GM12878 (cell line): ENCODE measurements at regions not wholly inside any gene's neighbourhood (a gene's known extent, or its start where the extent isn't known, plus 50 kb on each side); places are given as distances from the start of the nearest gene placed in this dataset.

ENCODE experiments used
- ATAC-seq: fragments of 200-7000 bp; cut with Tn5 transposase; 3 replicates; pipeline ENCODE4 v1.9.1; 2020; ENCODE audit warnings: mild to moderate bottlenecking, moderate library complexity
- BruUV-seq: library from RNA; stranded (reverse); fragments of 400-500 nt; replicated peaks from 2 replicates; lab custom pipeline; 2021; lab: Mats Ljungman, UMichigan
- CTCF ChIA-PET: fragments of 300-600 bp; sonication (Branson Sonifier 250); formaldehyde crosslinking; extraction: SDS; loops from one replicate; lab custom pipeline; 2021; ENCODE audit warnings: inconsistent platforms; lab: Yijun Ruan, JAX
- POLR2A ChIA-PET: fragments of 350-600 bp; formaldehyde crosslinking; extraction: SDS; loops from one replicate; lab custom pipeline; 2021; ENCODE audit warnings: inconsistent platforms; lab: Charles Lee
- RAD21 ChIA-PET: fragments of 300-600 bp; sonication (Branson Sonifier 250); formaldehyde crosslinking; loops from one replicate; lab custom pipeline; 2023; ENCODE audit warnings: antibody characterized with exemption; ENCODE audit not compliant: unreplicated experiment; lab: Charles Lee
- SMC1A ChIA-PET: fragments of 300-600 bp; sonication (Branson Sonifier 250); formaldehyde crosslinking; loops from one replicate; lab custom pipeline; 2023; ENCODE audit not compliant: unreplicated experiment, uncharacterized antibody; lab: Charles Lee
- DNase-seq: peaks from one replicate; pipeline ENCODE4 v3.0.0-alpha.2; 2011; ENCODE audit warnings: low read depth, low spot score
- FAIRE-seq: peaks from 3 replicates; lab custom pipeline; 2011; peaks lifted over from hg19 to GRCh38; lab: Jason Lieb, UNC
- H2AFZ ChIP-seq: 2 replicates; pipeline ENCODE4 v1.6.0; 2011; ENCODE audit warnings: low read depth, low read length, control low read depth; ENCODE audit not compliant: control insufficient read depth
- H3K27ac ChIP-seq: 2 replicates; pipeline ENCODE4 v1.5.1; 2011; ENCODE audit warnings: control low read depth; ENCODE audit not compliant: control insufficient read depth, insufficient read depth
- H3K27me3 ChIP-seq, 2 experiments: replicated peaks in 1 of 2; 2 replicates each; pipeline versions ENCODE4 v1.6.0 to v1.6.1; 2011; ENCODE audit warnings: low read length in 1 of 2; ENCODE audit not compliant: control insufficient read depth in 2 of 2, insufficient read depth in 2 of 2
- H3K36me3 ChIP-seq, 2 experiments: 2 replicates each; pipeline ENCODE4 v1.5.1; 2011; ENCODE audit warnings: low read length in 1 of 2; ENCODE audit not compliant: control insufficient read depth in 2 of 2, insufficient read depth in 2 of 2
- H3K4me1 ChIP-seq: 2 replicates; pipeline ENCODE4 v1.6.1; 2011; ENCODE audit warnings: mild to moderate bottlenecking, low read length, moderate library complexity, mixed read lengths; ENCODE audit not compliant: control insufficient read depth, insufficient read depth
- H3K4me2 ChIP-seq: 2 replicates; pipeline ENCODE4 v1.6.0; 2011; ENCODE audit warnings: control low read depth; ENCODE audit not compliant: control insufficient read depth, insufficient read depth
- H3K4me3 ChIP-seq: fragments of 200-600 bp; sonication (generic); 2 replicates; pipeline ENCODE4 v1.5.1; 2016
- H3K79me2 ChIP-seq: 2 replicates; pipeline ENCODE4 v1.6.0; 2011; ENCODE audit warnings: low read length; ENCODE audit not compliant: control insufficient read depth, insufficient read depth
- H3K9ac ChIP-seq: 2 replicates; pipeline ENCODE4 v1.8.0; 2011; ENCODE audit warnings: low read length, control low read depth, mixed read lengths; ENCODE audit not compliant: control insufficient read depth, insufficient read depth
- H3K9me3 ChIP-seq: replicated peaks from 3 replicates; pipeline ENCODE4 v1.5.1; 2011; ENCODE audit warnings: mild to moderate bottlenecking, low read length; ENCODE audit not compliant: control insufficient read depth, insufficient read depth
- H4K20me1 ChIP-seq: 2 replicates; pipeline ENCODE4 v1.6.0; 2011; ENCODE audit not compliant: control insufficient read depth, insufficient read depth
- ATF7 ChIP-seq: fragments of 450-650 bp; IDR thresholded peaks from 2 replicates; pipeline ENCODE4 v1.6.1; 2016; ENCODE audit warnings: low read depth, mild to moderate bottlenecking
- EP300 ChIP-seq, 2 experiments: fragments of 150-350 bp in 1 of 2; IDR thresholded peaks; 2 replicates each; pipeline ENCODE4 v1.6.1; 2011 to 2012; ENCODE audit warnings: low read depth in 2 of 2, low read length in 2 of 2, borderline replicate concordance in 1 of 2, improper control_type of control experiment in 1 of 2, inconsistent platforms in 1 of 2; ENCODE audit not compliant: control insufficient read depth in 1 of 2
- GABPA ChIP-seq: IDR thresholded peaks from 2 replicates; pipeline ENCODE4 v1.6.1; 2014; ENCODE audit warnings: antibody characterized with exemption, low read depth, mild to moderate bottlenecking, inconsistent platforms
- HDAC2 ChIP-seq: fragments of 200-600 bp; sonication (generic); IDR thresholded peaks from 2 replicates; pipeline ENCODE4 v1.6.1; 2017
- HSF1 ChIP-seq: fragments of 150-350 bp; IDR thresholded peaks from 2 replicates; pipeline ENCODE4 v1.6.1; 2014; ENCODE audit warnings: mild to moderate bottlenecking, low read depth, low read length
- IKZF1 ChIP-seq: fragments of 450-650 bp; conservative IDR thresholded peaks from 2 replicates; pipeline ENCODE4 v1.6.1; 2017; ENCODE audit warnings: antibody characterized with exemption, mild to moderate bottlenecking
- MYC ChIP-seq: IDR thresholded peaks from 2 replicates; pipeline ENCODE4 v1.6.1; 2011; ENCODE audit warnings: mild to moderate bottlenecking, low read length, moderate library complexity, inconsistent platforms; ENCODE audit not compliant: insufficient read depth, insufficient replicate concordance, insufficient read length, severe bottlenecking
- RFX5 ChIP-seq: IDR thresholded peaks from 2 replicates; pipeline ENCODE4 v1.6.1; 2011; ENCODE audit warnings: low read depth, low read length, improper control_type of control experiment
- SKIL ChIP-seq: fragments of 450-650 bp; IDR thresholded peaks from 2 replicates; pipeline ENCODE4 v1.6.1; 2017; ENCODE audit warnings: mild to moderate bottlenecking, low read depth, inconsistent platforms; ENCODE audit not compliant: poor library complexity, severe bottlenecking
- SMAD1 ChIP-seq: fragments of 450-650 bp; IDR thresholded peaks from 2 replicates; pipeline ENCODE4 v1.6.1; 2018; ENCODE audit warnings: mild to moderate bottlenecking, low read depth; ENCODE audit not compliant: partially characterized antibody
- ZNF622 ChIP-seq: fragments of 450-650 bp; IDR thresholded peaks from 2 replicates; pipeline ENCODE4 v1.6.1; 2017; ENCODE audit warnings: mild to moderate bottlenecking, inconsistent platforms
- ZZZ3 ChIP-seq: IDR thresholded peaks from 2 replicates; pipeline ENCODE4 v1.6.1; 2011; ENCODE audit warnings: low read depth; ENCODE audit not compliant: control insufficient read depth, insufficient read length
- WGBS: methylation state at CpG from one replicate; pipeline ENCODE4 v1.1.6; 2016; ENCODE audit warnings: low lambda C conversion rate; ENCODE audit not compliant: insufficient replicate concordance, insufficient coverage; ENCODE audit errors: missing lambda C conversion rate; 5-methylcytosine and 5-hydroxymethylcytosine counted together
- in situ Hi-C: fragments of 300-500 bp; cut with MboI; formaldehyde crosslinking; loops from 9 replicates; pipeline ENCODE4 v1.14.3; 2018; ENCODE audit warnings: mixed read lengths
- intact Hi-C: fragments of 100-400 bp; cut with micrococcal nuclease; formaldehyde crosslinking; loops from one replicate; pipeline ENCODE4 v1.14.2; 2022; ENCODE audit not compliant: unreplicated experiment
- TF ChIP-seq, protein P1 (sequence below): IDR thresholded peaks from 2 replicates; pipeline ENCODE4 v1.6.1; 2011; ENCODE audit warnings: borderline replicate concordance, low read depth, mild to moderate bottlenecking, moderate library complexity, mixed read lengths, low read length; ENCODE audit not compliant: insufficient read depth; ENCODE audit errors: extremely low read length
- TF ChIP-seq, protein P2 (sequence below): IDR thresholded peaks from 2 replicates; pipeline ENCODE4 v1.6.1; 2012; ENCODE audit warnings: low read depth, low read length, improper control_type of control experiment

DNA sequence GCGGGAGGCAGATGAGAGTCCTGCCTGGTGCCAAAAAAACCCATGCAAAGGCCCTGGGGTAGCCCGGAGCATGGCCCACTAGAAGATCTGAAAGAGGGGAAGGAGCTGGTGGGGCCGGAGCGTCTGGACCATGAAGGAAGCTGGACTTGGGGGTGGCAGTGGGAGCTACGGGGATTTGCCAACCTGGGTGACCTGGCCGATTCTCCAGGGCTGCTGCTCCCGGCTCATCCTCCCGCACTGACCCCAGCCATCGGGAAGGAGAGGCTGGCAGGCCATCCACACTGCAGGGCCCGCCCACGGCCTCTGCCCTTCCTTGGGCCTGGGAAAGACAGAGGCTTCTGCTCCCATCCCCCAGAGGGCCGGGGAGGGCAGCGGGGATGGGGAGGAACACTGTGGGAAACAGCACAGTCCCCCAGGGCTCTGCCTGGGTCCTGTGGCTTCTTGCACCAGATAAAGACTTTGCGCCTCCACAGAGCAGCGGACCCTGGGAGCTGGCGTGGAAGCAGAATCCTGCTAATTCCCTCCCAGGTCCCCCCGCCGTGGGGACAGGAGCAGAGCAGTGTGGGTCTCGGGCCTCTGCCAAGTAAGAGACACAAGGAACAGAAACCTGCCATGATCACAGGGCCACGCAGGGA is 87.1 kb upstream of the LINC01488 start (continued):
- no peak for TF ChIP-seq HSF1

DNA sequence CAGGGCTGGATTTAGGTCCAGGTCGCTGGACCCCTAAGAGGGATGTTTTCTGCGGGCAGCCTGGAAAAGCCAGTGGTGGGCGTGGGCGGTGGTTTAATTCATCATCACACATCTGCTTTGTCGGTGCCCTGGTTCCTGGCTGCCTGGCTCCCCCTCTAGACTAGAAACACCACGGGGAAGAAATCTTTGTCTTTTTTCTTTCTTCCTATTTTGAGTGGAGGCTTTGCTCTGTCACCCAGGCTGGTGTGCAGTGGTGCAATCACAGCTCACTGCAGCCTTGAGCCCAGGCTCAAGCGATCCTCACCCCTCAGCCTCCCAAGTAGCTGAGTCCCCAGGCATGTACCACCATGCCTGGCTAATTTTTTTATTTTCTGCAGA is 86.6 kb upstream of the LINC01488 start:
- in situ Hi-C loops, result no loop called here
- Histone ChIP-seq H4K20me1 (peaks cover 2% of the 10 kb centered on the region; the same call in 1 of the 2 replicates), H2AFZ (no peak overlapping the region), H3K4me3 (no peak overlapping the region), H3K27me3 (no peaks in the 10 kb centered on the region), H3K79me2 (no peaks in the 10 kb centered on the region), H3K27ac (no peak overlapping the region), H3K9ac (no peak overlapping the region), H3K36me3 (no peaks in the 10 kb centered on the region), H3K4me1 (no peaks in the 10 kb centered on the region), H3K9me3 (no peaks in the 10 kb centered on the region; the same call in 2 of the 3 replicates), H3K4me2 (no peak overlapping the region)
- WGBS, result 12% methylated on average over 7 of the region's 7 CpGs
- no TSS peak for BruUV-seq
- ChIA-PET SMC1A (no interaction called here), CTCF (no interaction called here), POLR2A (no interaction called here), RAD21 (no interaction called here)
- no peak for FAIRE-seq
- no peak for DNase-seq
- no peak for ATAC-seq
- intact Hi-C loops, result no loop called here
- TF ChIP-seq GABPA (no peak), IKZF1 (no peak), SKIL (no peak), EP300 (IDR thresholded peaks at IDR 0.05; ENCODE audit: borderline replicate concordance in 1 of 2, control insufficient read depth in 1 of 2, low read depth in 2 of 2, low read length in 2 of 2) (no peak), ZNF622 (no peak), ATF7 (no peak), MYC (no peak), ZZZ3 (no peak), HDAC2 (no peak), RFX5 (no peak), SMAD1 (no peak)
- TF ChIP-seq, protein P1, sequence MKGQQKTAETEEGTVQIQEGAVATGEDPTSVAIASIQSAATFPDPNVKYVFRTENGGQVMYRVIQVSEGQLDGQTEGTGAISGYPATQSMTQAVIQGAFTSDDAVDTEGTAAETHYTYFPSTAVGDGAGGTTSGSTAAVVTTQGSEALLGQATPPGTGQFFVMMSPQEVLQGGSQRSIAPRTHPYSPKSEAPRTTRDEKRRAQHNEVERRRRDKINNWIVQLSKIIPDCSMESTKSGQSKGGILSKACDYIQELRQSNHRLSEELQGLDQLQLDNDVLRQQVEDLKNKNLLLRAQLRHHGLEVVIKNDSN, result no peak
- TF ChIP-seq, protein P2, sequence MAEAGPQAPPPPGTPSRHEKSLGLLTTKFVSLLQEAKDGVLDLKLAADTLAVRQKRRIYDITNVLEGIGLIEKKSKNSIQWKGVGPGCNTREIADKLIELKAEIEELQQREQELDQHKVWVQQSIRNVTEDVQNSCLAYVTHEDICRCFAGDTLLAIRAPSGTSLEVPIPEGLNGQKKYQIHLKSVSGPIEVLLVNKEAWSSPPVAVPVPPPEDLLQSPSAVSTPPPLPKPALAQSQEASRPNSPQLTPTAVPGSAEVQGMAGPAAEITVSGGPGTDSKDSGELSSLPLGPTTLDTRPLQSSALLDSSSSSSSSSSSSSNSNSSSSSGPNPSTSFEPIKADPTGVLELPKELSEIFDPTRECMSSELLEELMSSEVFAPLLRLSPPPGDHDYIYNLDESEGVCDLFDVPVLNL, result no peak
